Loucy (cell line): ENCODE measurements at regions not wholly inside any gene's neighbourhood (a gene's known extent, or its start where the extent isn't known, plus 50 kb on each side); places are given as distances from the start of the nearest gene placed in this dataset.

Experiments
- H2AFZ ChIP-seq: fragments of 200-600 bp; sonication (generic); 2 replicates; pipeline ENCODE4 v1.6.0; 2016; ENCODE audit warnings: antibody characterized with exemption, mild to moderate bottlenecking, low read length, moderate library complexity
- H3F3A ChIP-seq: fragments of 200-600 bp; 2 replicates; pipeline ENCODE4 v1.6.0; 2016; ENCODE audit warnings: antibody characterized with exemption, low read depth, mild to moderate bottlenecking
- H3K27me3 ChIP-seq: fragments of 200-600 bp; sonication (generic); 2 replicates; pipeline ENCODE4 v1.6.1; 2014; ENCODE audit warnings: low read length, mild to moderate bottlenecking; ENCODE audit not compliant: insufficient read depth, poor library complexity, severe bottlenecking
- H3K36me3 ChIP-seq: fragments of 200-600 bp; sonication (generic); 2 replicates; pipeline ENCODE4 v1.6.1; 2016; ENCODE audit warnings: low read length; ENCODE audit not compliant: insufficient read depth
- H3K4me1 ChIP-seq: fragments of 200-600 bp; sonication (generic); 2 replicates; pipeline ENCODE4 v1.5.1; 2014; ENCODE audit warnings: low read length, mild to moderate bottlenecking; ENCODE audit not compliant: insufficient read depth, poor library complexity, severe bottlenecking
- H3K4me2 ChIP-seq: fragments of 200-600 bp; sonication (generic); 2 replicates; pipeline ENCODE4 v1.6.0; 2014; ENCODE audit warnings: antibody characterized with exemption, low read length, low read depth, mild to moderate bottlenecking; ENCODE audit not compliant: poor library complexity, severe bottlenecking
- H3K4me3 ChIP-seq: fragments of 200-600 bp; sonication (generic); 2 replicates; pipeline ENCODE4 v1.5.1; 2014; ENCODE audit warnings: low read length, mild to moderate bottlenecking, mixed read lengths; ENCODE audit not compliant: poor library complexity, severe bottlenecking
- H3K79me2 ChIP-seq: fragments of 200-600 bp; sonication (generic); 2 replicates; pipeline ENCODE4 v1.6.1; 2014; ENCODE audit warnings: low read length; ENCODE audit not compliant: insufficient read depth
- H3K9ac ChIP-seq: fragments of 200-600 bp; sonication (generic); 2 replicates; pipeline ENCODE4 v1.6.0; 2014; ENCODE audit warnings: mild to moderate bottlenecking, low read depth, low read length, moderate library complexity; ENCODE audit not compliant: poor library complexity, severe bottlenecking
- H3K9me2 ChIP-seq: fragments of 200-600 bp; sonication (generic); replicated peaks from 2 replicates; pipeline ENCODE4 v1.6.1; 2016; ENCODE audit warnings: low read depth, low read length, mixed read lengths
- H3K9me3 ChIP-seq: fragments of 200-600 bp; sonication (generic); 2 replicates; pipeline ENCODE4 v1.6.1; 2014; ENCODE audit warnings: mild to moderate bottlenecking, antibody characterized with exemption, low read length, low read depth; ENCODE audit not compliant: insufficient read depth
- H4K20me1 ChIP-seq: fragments of 200-600 bp; sonication (generic); 2 replicates; pipeline ENCODE4 v1.6.0; 2014; ENCODE audit warnings: antibody characterized with exemption, low read length, mild to moderate bottlenecking; ENCODE audit not compliant: insufficient read depth, poor library complexity, severe bottlenecking
- EZH2phosphoT487 ChIP-seq: fragments of 200-600 bp; IDR thresholded peaks from 2 replicates; pipeline ENCODE4 v1.6.1; 2018; ENCODE audit warnings: antibody characterized with exemption, mild to moderate bottlenecking, moderate library complexity, borderline replicate concordance
- TF ChIP-seq, protein P1 (sequence below): fragments of 200-600 bp; sonication (generic); conservative IDR thresholded peaks from 2 replicates; pipeline ENCODE4 v1.5.1; 2014; ENCODE audit warnings: mild to moderate bottlenecking, antibody characterized with exemption, low read length

DNA sequence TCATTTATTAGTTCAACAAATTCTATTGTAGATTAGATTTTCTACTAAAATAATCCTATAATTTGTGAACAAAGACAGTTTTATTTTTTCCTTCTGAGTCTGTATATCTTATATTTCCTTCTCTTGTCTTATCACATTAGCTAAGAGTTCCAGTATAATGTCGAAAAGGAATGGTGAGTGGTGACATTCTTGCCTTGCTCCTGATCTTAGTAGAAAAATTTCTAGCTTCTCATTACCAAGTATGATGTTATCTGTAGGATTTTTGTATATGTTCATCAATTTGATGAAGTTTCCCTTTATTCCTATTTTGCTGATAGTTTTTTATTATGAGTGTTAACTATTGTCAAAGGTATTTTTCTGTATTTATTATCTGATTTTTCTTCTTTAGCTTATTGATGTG lies 756.6 kb upstream of the BCHE start:
- no peaks in the 10 kb centered on the region for H3K36me3 ChIP-seq
- H3K79me2 ChIP-seq: no peaks in the 10 kb centered on the region
- no peaks in the 10 kb centered on the region for H3K9me2 ChIP-seq
- H3K27me3 ChIP-seq: no peaks in the 10 kb centered on the region
- TF ChIP-seq, protein P1, sequence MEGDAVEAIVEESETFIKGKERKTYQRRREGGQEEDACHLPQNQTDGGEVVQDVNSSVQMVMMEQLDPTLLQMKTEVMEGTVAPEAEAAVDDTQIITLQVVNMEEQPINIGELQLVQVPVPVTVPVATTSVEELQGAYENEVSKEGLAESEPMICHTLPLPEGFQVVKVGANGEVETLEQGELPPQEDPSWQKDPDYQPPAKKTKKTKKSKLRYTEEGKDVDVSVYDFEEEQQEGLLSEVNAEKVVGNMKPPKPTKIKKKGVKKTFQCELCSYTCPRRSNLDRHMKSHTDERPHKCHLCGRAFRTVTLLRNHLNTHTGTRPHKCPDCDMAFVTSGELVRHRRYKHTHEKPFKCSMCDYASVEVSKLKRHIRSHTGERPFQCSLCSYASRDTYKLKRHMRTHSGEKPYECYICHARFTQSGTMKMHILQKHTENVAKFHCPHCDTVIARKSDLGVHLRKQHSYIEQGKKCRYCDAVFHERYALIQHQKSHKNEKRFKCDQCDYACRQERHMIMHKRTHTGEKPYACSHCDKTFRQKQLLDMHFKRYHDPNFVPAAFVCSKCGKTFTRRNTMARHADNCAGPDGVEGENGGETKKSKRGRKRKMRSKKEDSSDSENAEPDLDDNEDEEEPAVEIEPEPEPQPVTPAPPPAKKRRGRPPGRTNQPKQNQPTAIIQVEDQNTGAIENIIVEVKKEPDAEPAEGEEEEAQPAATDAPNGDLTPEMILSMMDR: no peak
- TF ChIP-seq EZH2phosphoT487: no peak
- H3K4me1 ChIP-seq: no peaks in the 10 kb centered on the region
- no peak overlapping the region for H3K9ac ChIP-seq
- no peak overlapping the region for H3K4me3 ChIP-seq
- H3K9me3 ChIP-seq: no peaks in the 10 kb centered on the region
- H2AFZ ChIP-seq: no peak overlapping the region
- no peaks in the 10 kb centered on the region for H3F3A ChIP-seq
- no peak overlapping the region for H3K4me2 ChIP-seq
- H4K20me1 ChIP-seq: no peaks in the 10 kb centered on the region

DNA sequence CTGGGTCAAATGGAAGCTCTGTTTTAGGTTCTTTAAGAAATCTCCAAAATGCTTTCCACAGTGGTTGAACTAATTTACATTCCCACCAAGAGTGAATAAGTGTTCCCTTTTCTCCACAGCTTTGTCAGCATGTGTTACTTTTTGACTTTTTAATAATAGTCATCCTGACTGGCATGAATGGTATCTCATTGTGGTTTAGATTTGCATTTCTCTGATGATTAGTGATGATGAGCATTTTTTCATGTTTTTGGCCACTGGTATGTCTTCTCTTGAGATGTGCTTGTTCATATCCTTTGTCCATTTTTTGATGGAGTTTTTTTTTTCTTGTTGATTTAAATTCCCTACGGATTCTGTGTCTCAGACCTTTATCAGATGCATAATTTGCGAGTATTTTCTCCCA lies 745.0 kb upstream of the BCHE start:
- H3K4me3 ChIP-seq: no peak overlapping the region
- no peaks in the 10 kb centered on the region for H3F3A ChIP-seq
- no peaks in the 10 kb centered on the region for H3K27me3 ChIP-seq
- H2AFZ ChIP-seq: no peak overlapping the region
- H3K36me3 ChIP-seq: no peaks in the 10 kb centered on the region
- no peak overlapping the region for H3K4me2 ChIP-seq
- TF ChIP-seq EZH2phosphoT487: no peak
- TF ChIP-seq, protein P1: no peak
- no peaks in the 10 kb centered on the region for H3K9me2 ChIP-seq
- H3K9me3 ChIP-seq: no peaks in the 10 kb centered on the region
- no peaks in the 10 kb centered on the region for H3K79me2 ChIP-seq
- H4K20me1 ChIP-seq: no peaks in the 10 kb centered on the region
- H3K9ac ChIP-seq: no peak overlapping the region
- H3K4me1 ChIP-seq: no peaks in the 10 kb centered on the region

DNA sequence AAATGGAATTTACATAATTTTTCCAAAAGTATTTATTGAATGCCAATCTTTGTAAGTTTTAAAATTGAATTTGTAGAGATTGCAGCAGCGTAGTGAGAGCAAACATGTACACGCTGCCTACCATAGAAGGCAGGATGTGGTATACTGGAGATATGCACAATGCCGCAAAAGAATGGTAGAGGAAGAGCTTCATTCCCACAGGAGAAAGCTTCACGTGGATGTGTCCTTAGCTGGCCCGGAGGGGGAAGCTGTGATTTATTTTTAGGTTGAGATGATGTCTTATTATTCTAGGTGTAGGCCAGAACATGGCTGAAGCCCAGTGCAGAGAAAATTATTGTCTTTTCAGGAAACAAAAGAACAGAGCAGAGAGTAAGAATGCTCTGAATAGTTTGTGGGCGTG lies 743.3 kb upstream of the BCHE start:
- Histone ChIP-seq H3K4me3 (no peak overlapping the region), H3K9ac (no peak overlapping the region), H3F3A (no peaks in the 10 kb centered on the region), H3K79me2 (no peaks in the 10 kb centered on the region), H2AFZ (no peak overlapping the region), H3K36me3 (no peaks in the 10 kb centered on the region), H4K20me1 (no peaks in the 10 kb centered on the region), H3K4me2 (no peak overlapping the region), H3K9me3 (no peaks in the 10 kb centered on the region), H3K9me2 (no peaks in the 10 kb centered on the region), H3K4me1 (no peaks in the 10 kb centered on the region), H3K27me3 (no peaks in the 10 kb centered on the region)
- no peak for TF ChIP-seq EZH2phosphoT487
- TF ChIP-seq, protein P1: no peak
